PC-3 (cell line): ENCODE measurements at regions not wholly inside any gene's neighbourhood (a gene's known extent, or its start where the extent isn't known, plus 50 kb on each side); places are given as distances from the start of the nearest gene placed in this dataset.
A peak's percentile ranks its signal among the peaks of the same experiment; 100 is the strongest.
"Not testable (repeated sequence)": the region's sequence is repeated elsewhere in the genome, so short reads cannot be mapped to it uniquely, and the experiment has no call there.

Experiments used
- ATAC-seq: fragments of 200-7000 bp; cut with Tn5 transposase; 2 replicates; pipeline ENCODE4 v1.9.1; 2020; ENCODE audit warnings: mild to moderate bottlenecking, moderate library complexity
- BruUV-seq: library from RNA; stranded (reverse); fragments of 400-500 nt; replicated peaks from 2 replicates; lab custom pipeline; 2021; lab: Mats Ljungman, UMichigan
- CTCF ChIA-PET: fragments of 300-600 bp; sonication (Branson Sonifier 250); formaldehyde crosslinking; loops from one replicate; lab custom pipeline; 2022; ENCODE audit warnings: antibody characterized with exemption; lab: Charles Lee
- POLR2A ChIA-PET: fragments of 300-600 bp; sonication (Branson Sonifier 250); formaldehyde crosslinking; loops from one replicate; lab custom pipeline; 2022; ENCODE audit warnings: antibody characterized with exemption; ENCODE audit not compliant: unreplicated experiment; lab: Charles Lee
- DNase-seq: peaks from one replicate; pipeline ENCODE4 v3.0.0-alpha.2; 2015
- H2AFZ ChIP-seq: fragments of 300-600 bp; sonication (generic); 2 replicates; pipeline ENCODE4 v1.6.0; 2016; ENCODE audit warnings: antibody characterized with exemption, low read length
- H3F3A ChIP-seq: fragments of 300-600 bp; sonication (generic); one replicate; pipeline ENCODE4 v1.6.0; 2017; ENCODE audit warnings: antibody characterized with exemption, low read length, control low read depth, mild to moderate bottlenecking; ENCODE audit not compliant: unreplicated experiment
- H3K27ac ChIP-seq: fragments of 300-600 bp; sonication (generic); 2 replicates; pipeline ENCODE4 v1.5.1; 2016; ENCODE audit warnings: mild to moderate bottlenecking, low read length
- H3K27me3 ChIP-seq: fragments of 300-600 bp; sonication (generic); 2 replicates; pipeline ENCODE4 v1.6.1; 2016; ENCODE audit warnings: low read length, mixed read lengths
- H3K36me3 ChIP-seq: fragments of 300-600 bp; sonication (generic); 2 replicates; pipeline ENCODE4 v1.6.1; 2016; ENCODE audit warnings: low read depth, mixed run types, low read length, mixed read lengths
- H3K4me1 ChIP-seq: fragments of 300-600 bp; sonication (generic); 2 replicates; pipeline ENCODE4 v1.5.1; 2016; ENCODE audit warnings: low read length; ENCODE audit not compliant: insufficient read depth
- H3K4me2 ChIP-seq: fragments of 300-600 bp; sonication (generic); 2 replicates; pipeline ENCODE4 v1.6.0; 2016; ENCODE audit warnings: low read length
- H3K4me3 ChIP-seq: fragments of 300-600 bp; sonication (generic); 2 replicates; pipeline ENCODE4 v1.5.1; 2016; ENCODE audit warnings: mild to moderate bottlenecking, low read length, mixed read lengths
- H3K79me2 ChIP-seq: fragments of 300-600 bp; sonication (generic); 2 replicates; pipeline ENCODE4 v1.6.1; 2017; ENCODE audit warnings: low read length, mixed read lengths
- H3K9ac ChIP-seq: fragments of 300-600 bp; sonication (generic); 2 replicates; pipeline ENCODE4 v1.6.0; 2016; ENCODE audit warnings: mild to moderate bottlenecking, low read length
- H3K9me2 ChIP-seq: fragments of 300-600 bp; sonication (generic); replicated peaks from 2 replicates; pipeline ENCODE4 v1.6.1; 2016; ENCODE audit warnings: mixed run types, low read length, mixed read lengths
- H3K9me3 ChIP-seq: fragments of 300-600 bp; sonication (generic); 2 replicates; pipeline ENCODE4 v1.6.1; 2016; ENCODE audit warnings: low read length, mixed read lengths
- H4K20me1 ChIP-seq: fragments of 300-600 bp; sonication (generic); 2 replicates; pipeline ENCODE4 v1.6.1; 2016; ENCODE audit warnings: low read length, mixed read lengths
- EZH2 ChIP-seq: fragments of 300-600 bp; sonication (generic); IDR thresholded peaks from one replicate; pipeline ENCODE4 v1.6.1; 2017; ENCODE audit warnings: antibody characterized with exemption, mild to moderate bottlenecking, low read length; ENCODE audit not compliant: unreplicated experiment
- EZH2phosphoT487 ChIP-seq: fragments of 300-600 bp; sonication (generic); IDR thresholded peaks from 2 replicates; pipeline ENCODE4 v1.6.1; 2018; ENCODE audit warnings: mild to moderate bottlenecking, antibody characterized with exemption, low read length, borderline replicate concordance
- intact Hi-C: fragments of 100-400 bp; cut with micrococcal nuclease; formaldehyde crosslinking; loops from 2 replicates; pipeline ENCODE4 v1.9.0; 2023

DNA sequence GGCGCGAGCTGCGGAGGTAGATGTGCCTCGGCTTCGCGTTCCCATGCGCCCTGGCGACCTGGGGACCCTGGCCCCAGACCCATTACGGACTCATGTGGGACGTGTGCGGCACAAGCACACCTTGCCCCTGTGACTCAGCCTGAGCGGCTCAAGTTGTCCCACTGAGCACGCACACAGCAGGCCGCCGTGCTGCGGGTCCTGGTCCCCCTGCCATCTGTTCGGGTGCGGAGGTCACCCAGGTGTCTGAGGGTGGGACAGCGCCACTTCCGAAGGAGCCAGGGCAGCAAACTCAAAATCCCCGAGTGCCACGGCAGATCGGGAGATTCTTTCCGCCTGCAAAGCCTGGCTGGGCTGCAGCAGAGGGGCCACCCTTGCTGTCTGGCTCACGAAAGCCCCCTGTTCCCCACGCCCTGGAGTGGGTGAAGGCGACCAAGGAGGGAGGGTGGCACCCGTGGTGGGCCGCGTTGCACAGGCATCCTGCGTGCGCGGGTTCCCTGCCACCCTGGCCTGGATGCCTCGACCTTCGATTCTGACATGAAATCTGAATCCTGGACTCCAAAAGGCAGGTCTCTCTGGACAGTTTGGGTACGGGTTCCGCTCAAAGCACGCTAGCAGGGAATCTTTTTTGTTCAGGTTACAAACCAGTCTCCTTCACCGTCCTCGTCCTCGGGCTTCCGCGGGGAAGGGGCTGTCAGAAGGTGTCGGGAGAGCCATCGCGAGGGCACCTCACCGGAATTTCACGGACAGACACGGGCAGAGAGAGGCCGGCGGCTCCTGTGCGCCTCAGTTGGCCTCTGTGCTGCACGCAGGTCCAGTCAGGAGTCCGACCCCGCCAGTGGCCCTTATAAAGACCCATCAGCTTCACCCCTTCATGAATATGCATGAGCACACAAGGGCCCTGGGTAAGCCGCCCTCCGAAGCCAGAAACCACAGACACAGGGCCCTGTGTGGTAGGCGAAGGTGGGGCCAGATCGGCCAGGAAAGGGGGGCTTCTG is 3926.8 kb upstream of the OR11H1 start:
- H3K36me3 ChIP-seq, H2AFZ ChIP-seq, H3K4me2 ChIP-seq, ATAC-seq, H3K4me3 ChIP-seq, H3K79me2 ChIP-seq, H3K9me3 ChIP-seq, CTCF ChIA-PET, intact Hi-C loops, H3K9me2 ChIP-seq, H3K9ac ChIP-seq, H3K27me3 ChIP-seq, DNase-seq, H3K4me1 ChIP-seq, BruUV-seq, H3F3A ChIP-seq, H3K27ac ChIP-seq, POLR2A ChIA-PET, H4K20me1 ChIP-seq: not testable (repeated sequence)

DNA sequence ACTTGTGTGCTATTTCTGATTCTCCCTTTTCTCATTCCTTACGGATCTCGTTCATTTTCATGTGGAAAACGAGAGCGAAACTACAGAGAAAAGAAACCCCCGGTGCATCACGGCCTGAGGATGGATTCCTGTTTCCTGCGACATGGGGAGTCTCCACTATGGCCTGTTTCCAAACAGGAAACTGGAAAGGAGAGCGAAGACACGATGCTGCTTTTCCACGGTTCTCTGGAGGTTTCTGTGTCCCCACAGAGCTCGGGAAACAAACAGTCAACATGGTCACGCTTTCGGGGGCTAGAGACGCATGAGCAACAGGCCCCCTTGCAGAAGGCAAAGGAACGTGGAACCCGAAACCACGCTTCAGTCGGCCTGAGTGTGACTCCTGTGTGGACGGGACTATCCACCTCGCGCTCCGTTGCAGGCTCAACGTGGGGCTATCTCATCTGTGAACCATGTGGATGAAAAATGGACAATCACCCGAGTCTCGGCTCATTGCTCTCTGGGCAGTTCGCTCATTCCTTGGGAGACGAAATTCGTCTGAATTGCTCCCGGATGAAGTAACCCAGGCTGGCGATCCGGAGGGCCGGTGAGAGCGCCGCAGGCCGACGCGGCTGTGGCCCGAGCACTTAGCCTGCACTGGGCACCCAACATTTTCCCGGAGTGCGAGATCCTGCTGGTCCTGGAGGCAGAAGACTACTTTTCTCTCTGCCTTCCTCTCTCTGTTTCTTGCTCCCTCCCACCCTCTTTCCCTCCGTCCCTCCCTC is 3923.2 kb upstream of the OR11H1 start:
- ATAC-seq, H3K4me1 ChIP-seq, CTCF ChIA-PET, intact Hi-C loops, H3K36me3 ChIP-seq, H3K27me3 ChIP-seq, DNase-seq, H3K9me2 ChIP-seq, H3K9me3 ChIP-seq, H3F3A ChIP-seq, H3K4me2 ChIP-seq, H3K27ac ChIP-seq, H2AFZ ChIP-seq, POLR2A ChIA-PET, BruUV-seq, H3K79me2 ChIP-seq, H3K9ac ChIP-seq, H4K20me1 ChIP-seq: not testable (repeated sequence)
- peak overlapping the region; percentile 35; the same call in 1 of the 2 replicates for H3K4me3 ChIP-seq

DNA sequence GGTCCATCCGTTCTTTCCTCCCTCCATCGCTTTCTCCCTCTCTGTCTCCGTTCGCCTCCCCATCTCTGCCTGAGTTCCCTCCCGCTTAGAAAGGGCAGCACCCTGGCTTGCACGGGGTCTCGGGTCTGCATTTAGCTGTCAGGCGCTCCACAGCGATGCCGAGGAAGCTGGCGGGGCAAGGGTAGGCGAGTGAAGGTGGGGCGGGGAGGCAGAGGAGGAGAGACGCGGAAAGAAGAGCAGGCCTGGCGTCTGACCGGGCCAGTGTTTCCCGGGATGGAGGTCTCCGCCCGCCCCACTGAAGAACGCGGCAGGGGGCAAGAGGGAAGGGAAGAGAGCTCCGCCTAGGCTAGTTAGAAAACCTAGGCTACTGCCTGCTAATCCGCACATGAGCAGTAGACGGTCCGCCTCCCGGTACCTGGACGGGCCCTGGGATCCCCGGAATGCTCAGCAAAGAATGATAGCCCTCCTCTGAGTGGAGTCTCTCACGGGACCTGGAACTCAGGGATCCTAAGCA is 3922.5 kb upstream of the OR11H1 start:
- POLR2A ChIA-PET: no interaction called here
- intact Hi-C loops: no loop called here
- H3F3A ChIP-seq: no peaks in the 10 kb centered on the region
- no peaks in the 10 kb centered on the region for H3K9me2 ChIP-seq
- ATAC-seq (no peak), DNase-seq (no peak)
- H2AFZ ChIP-seq: no peak overlapping the region
- no peak overlapping the region for H3K9ac ChIP-seq
- no peaks in the 10 kb centered on the region for H3K27me3 ChIP-seq
- CTCF ChIA-PET: no interaction called here
- H3K4me3 ChIP-seq: no peak overlapping the region
- TF ChIP-seq EZH2 (no peak), EZH2phosphoT487 (no peak)
- H3K9me3 ChIP-seq: peaks cover 5% of the 10 kb centered on the region; the same call in 1 of the 2 replicates
- no peaks in the 10 kb centered on the region for H4K20me1 ChIP-seq
- no peak overlapping the region for H3K4me2 ChIP-seq
- H3K27ac ChIP-seq: no peak overlapping the region
- no TSS peak for BruUV-seq
- H3K36me3 ChIP-seq: no peaks in the 10 kb centered on the region
- H3K4me1 ChIP-seq: no peaks in the 10 kb centered on the region
- H3K79me2 ChIP-seq: no peaks in the 10 kb centered on the region

DNA sequence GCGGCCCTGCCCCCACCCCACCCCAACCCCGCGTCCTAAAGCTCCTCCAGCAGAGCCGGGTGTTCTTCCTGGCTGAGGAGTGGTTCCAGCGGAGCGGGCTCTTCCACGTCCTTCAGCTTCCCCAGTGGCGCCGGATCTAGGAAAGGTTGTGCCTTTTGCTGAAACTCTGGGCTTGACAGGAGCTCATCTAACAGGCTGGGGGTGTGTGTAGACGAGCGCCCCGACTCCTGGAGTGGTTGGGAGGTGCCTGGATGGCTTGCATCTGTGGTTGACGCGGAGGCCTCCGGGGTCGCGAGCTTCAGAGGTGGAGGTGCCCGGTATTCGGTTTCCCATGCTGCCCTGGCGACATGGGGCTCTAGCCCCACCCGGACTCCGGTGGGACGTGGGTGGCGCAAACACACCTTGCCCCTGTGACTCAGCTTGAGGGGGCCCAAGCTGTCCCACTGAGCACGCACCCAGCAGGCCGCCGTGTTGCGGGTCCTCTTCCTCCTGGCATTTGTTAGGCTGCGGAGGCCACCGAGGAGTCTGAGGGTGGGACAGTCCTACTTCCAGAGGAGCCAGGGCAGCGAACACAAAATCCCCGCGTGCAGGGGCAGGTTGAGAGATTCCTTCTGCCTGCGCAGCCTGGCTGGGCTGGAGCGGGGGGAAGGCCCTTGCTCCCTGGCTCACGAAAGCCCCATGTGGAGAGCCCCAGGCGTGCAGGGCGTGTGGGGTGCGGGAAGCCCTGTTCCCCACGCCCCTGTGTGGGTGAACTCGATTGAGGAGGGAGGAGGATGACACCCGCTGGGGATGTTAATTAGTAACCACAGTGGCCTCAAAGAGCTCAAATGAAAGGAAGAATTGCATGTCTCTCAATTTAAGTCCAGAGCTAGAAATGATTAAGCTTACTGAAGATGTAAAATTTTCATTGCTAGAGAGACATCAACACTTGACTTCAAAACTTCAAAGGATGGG is 3921.7 kb upstream of the OR11H1 start:
- BruUV-seq, DNase-seq, H3K9ac ChIP-seq, H3K79me2 ChIP-seq, H3K9me2 ChIP-seq, H4K20me1 ChIP-seq, H3K36me3 ChIP-seq, CTCF ChIA-PET, H3K27me3 ChIP-seq, H3K9me3 ChIP-seq, H3K4me1 ChIP-seq, POLR2A ChIA-PET, H2AFZ ChIP-seq, H3F3A ChIP-seq, ATAC-seq, H3K4me3 ChIP-seq, H3K27ac ChIP-seq, H3K4me2 ChIP-seq, intact Hi-C loops: not testable (repeated sequence)

DNA sequence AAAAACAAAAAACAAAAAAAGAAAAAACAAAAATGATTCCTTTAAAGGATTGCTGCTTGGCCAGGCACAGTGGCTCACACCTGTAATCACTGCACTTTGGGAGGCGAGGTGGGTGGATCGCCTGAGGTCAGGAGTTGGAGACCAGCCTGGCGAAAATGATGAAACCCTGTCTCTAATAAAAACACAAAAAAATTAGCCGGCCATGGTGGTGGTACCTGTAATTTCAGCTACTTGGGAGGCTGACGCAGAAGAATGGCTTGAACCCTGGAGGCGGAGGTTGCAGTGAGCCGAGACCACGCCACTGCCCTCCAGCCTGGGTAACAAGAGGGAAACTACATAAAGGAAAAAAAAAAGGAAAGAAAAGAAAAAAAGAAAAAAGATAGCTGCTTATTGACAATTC is 3920.8 kb upstream of the OR11H1 start:
- H3K4me2 ChIP-seq, POLR2A ChIA-PET, H4K20me1 ChIP-seq, H3K79me2 ChIP-seq, DNase-seq, H3K9me2 ChIP-seq, H3K4me3 ChIP-seq, H3K4me1 ChIP-seq, CTCF ChIA-PET, H3K9me3 ChIP-seq, H3F3A ChIP-seq, H3K9ac ChIP-seq, ATAC-seq, intact Hi-C loops, H3K27ac ChIP-seq, H3K36me3 ChIP-seq, H3K27me3 ChIP-seq, BruUV-seq, H2AFZ ChIP-seq: not testable (repeated sequence)
